GM12878 (cell line): ENCODE measurements at regions not wholly inside any gene's neighbourhood (a gene's known extent, or its start where the extent isn't known, plus 50 kb on each side); places are given as distances from the start of the nearest gene placed in this dataset.

Source experiments
- ATAC-seq: fragments of 200-7000 bp; cut with Tn5 transposase; 3 replicates; pipeline ENCODE4 v1.9.1; 2020; ENCODE audit warnings: mild to moderate bottlenecking, moderate library complexity
- BruUV-seq: library from RNA; stranded (reverse); fragments of 400-500 nt; replicated peaks from 2 replicates; lab custom pipeline; 2021; lab: Mats Ljungman, UMichigan
- CTCF ChIA-PET: fragments of 300-600 bp; sonication (Branson Sonifier 250); formaldehyde crosslinking; extraction: SDS; loops from one replicate; lab custom pipeline; 2021; ENCODE audit warnings: inconsistent platforms; lab: Yijun Ruan, JAX
- POLR2A ChIA-PET: fragments of 350-600 bp; formaldehyde crosslinking; extraction: SDS; loops from one replicate; lab custom pipeline; 2021; ENCODE audit warnings: inconsistent platforms; lab: Charles Lee
- RAD21 ChIA-PET: fragments of 300-600 bp; sonication (Branson Sonifier 250); formaldehyde crosslinking; loops from one replicate; lab custom pipeline; 2023; ENCODE audit warnings: antibody characterized with exemption; ENCODE audit not compliant: unreplicated experiment; lab: Charles Lee
- SMC1A ChIA-PET: fragments of 300-600 bp; sonication (Branson Sonifier 250); formaldehyde crosslinking; loops from one replicate; lab custom pipeline; 2023; ENCODE audit not compliant: unreplicated experiment, uncharacterized antibody; lab: Charles Lee
- DNase-seq: peaks from one replicate; pipeline ENCODE4 v3.0.0-alpha.2; 2011; ENCODE audit warnings: low read depth, low spot score
- FAIRE-seq: peaks from 3 replicates; lab custom pipeline; 2011; peaks lifted over from hg19 to GRCh38; lab: Jason Lieb, UNC
- H2AFZ ChIP-seq: 2 replicates; pipeline ENCODE4 v1.6.0; 2011; ENCODE audit warnings: low read depth, low read length, control low read depth; ENCODE audit not compliant: control insufficient read depth
- H3K27ac ChIP-seq: 2 replicates; pipeline ENCODE4 v1.5.1; 2011; ENCODE audit warnings: control low read depth; ENCODE audit not compliant: control insufficient read depth, insufficient read depth
- H3K27me3 ChIP-seq, 2 experiments: replicated peaks in 1 of 2; 2 replicates each; pipeline versions ENCODE4 v1.6.0 to v1.6.1; 2011; ENCODE audit warnings: low read length in 1 of 2; ENCODE audit not compliant: control insufficient read depth in 2 of 2, insufficient read depth in 2 of 2
- H3K36me3 ChIP-seq, 2 experiments: 2 replicates each; pipeline ENCODE4 v1.5.1; 2011; ENCODE audit warnings: low read length in 1 of 2; ENCODE audit not compliant: control insufficient read depth in 2 of 2, insufficient read depth in 2 of 2
- H3K4me1 ChIP-seq: 2 replicates; pipeline ENCODE4 v1.6.1; 2011; ENCODE audit warnings: mild to moderate bottlenecking, low read length, moderate library complexity, mixed read lengths; ENCODE audit not compliant: control insufficient read depth, insufficient read depth
- H3K4me2 ChIP-seq: 2 replicates; pipeline ENCODE4 v1.6.0; 2011; ENCODE audit warnings: control low read depth; ENCODE audit not compliant: control insufficient read depth, insufficient read depth
- H3K4me3 ChIP-seq: fragments of 200-600 bp; sonication (generic); 2 replicates; pipeline ENCODE4 v1.5.1; 2016
- H3K79me2 ChIP-seq: 2 replicates; pipeline ENCODE4 v1.6.0; 2011; ENCODE audit warnings: low read length; ENCODE audit not compliant: control insufficient read depth, insufficient read depth
- H3K9ac ChIP-seq: 2 replicates; pipeline ENCODE4 v1.8.0; 2011; ENCODE audit warnings: low read length, control low read depth, mixed read lengths; ENCODE audit not compliant: control insufficient read depth, insufficient read depth
- H3K9me3 ChIP-seq: replicated peaks from 3 replicates; pipeline ENCODE4 v1.5.1; 2011; ENCODE audit warnings: mild to moderate bottlenecking, low read length; ENCODE audit not compliant: control insufficient read depth, insufficient read depth
- H4K20me1 ChIP-seq: 2 replicates; pipeline ENCODE4 v1.6.0; 2011; ENCODE audit not compliant: control insufficient read depth, insufficient read depth
- BCL11A ChIP-seq: IDR thresholded peaks from 2 replicates; pipeline ENCODE4 v1.6.1; 2011; ENCODE audit warnings: low read depth, low read length
- CBFB ChIP-seq: IDR thresholded peaks from 2 replicates; pipeline ENCODE4 v1.6.1; 2016; ENCODE audit warnings: antibody characterized with exemption, low read depth
- EP300 ChIP-seq, 2 experiments: fragments of 150-350 bp in 1 of 2; IDR thresholded peaks; 2 replicates each; pipeline ENCODE4 v1.6.1; 2011 to 2012; ENCODE audit warnings: low read depth in 2 of 2, low read length in 2 of 2, borderline replicate concordance in 1 of 2, improper control_type of control experiment in 1 of 2, inconsistent platforms in 1 of 2; ENCODE audit not compliant: control insufficient read depth in 1 of 2
- FOS ChIP-seq: IDR thresholded peaks from 3 replicates; pipeline ENCODE4 v1.6.1; 2011; ENCODE audit warnings: borderline replicate concordance; ENCODE audit not compliant: insufficient read length; ENCODE audit errors: extremely low read depth
- GABPA ChIP-seq: IDR thresholded peaks from 2 replicates; pipeline ENCODE4 v1.6.1; 2014; ENCODE audit warnings: antibody characterized with exemption, low read depth, mild to moderate bottlenecking, inconsistent platforms
- HDGF ChIP-seq: fragments of 450-650 bp; IDR thresholded peaks from 2 replicates; pipeline ENCODE4 v1.6.1; 2016; ENCODE audit warnings: antibody characterized with exemption
- KLF5 ChIP-seq: fragments of 450-650 bp; IDR thresholded peaks from 2 replicates; pipeline ENCODE4 v1.6.1; 2014; ENCODE audit warnings: mild to moderate bottlenecking; ENCODE audit not compliant: partially characterized antibody
- MAX ChIP-seq: IDR thresholded peaks from 2 replicates; pipeline ENCODE4 v1.6.1; 2012; ENCODE audit warnings: low read depth, low read length, improper control_type of control experiment
- MTA2 ChIP-seq: fragments of 450-650 bp; IDR thresholded peaks from 2 replicates; pipeline ENCODE4 v1.6.1; 2016; ENCODE audit warnings: low read depth, mild to moderate bottlenecking, moderate library complexity
- NR2C1 ChIP-seq: fragments of 450-650 bp; IDR thresholded peaks from 2 replicates; pipeline ENCODE4 v1.6.1; 2017; ENCODE audit warnings: antibody characterized with exemption, mild to moderate bottlenecking, moderate library complexity
- RB1 ChIP-seq: fragments of 450-650 bp; formaldehyde crosslinking; IDR thresholded peaks from 2 replicates; pipeline ENCODE4 v1.6.1; 2017; ENCODE audit warnings: mild to moderate bottlenecking, borderline replicate concordance
- RFX5 ChIP-seq: IDR thresholded peaks from 2 replicates; pipeline ENCODE4 v1.6.1; 2011; ENCODE audit warnings: low read depth, low read length, improper control_type of control experiment
- SP1 ChIP-seq: IDR thresholded peaks from one replicate; pipeline ENCODE4 v1.6.1; 2011; ENCODE audit warnings: low read depth, low read length
- STAT3 ChIP-seq: IDR thresholded peaks from 2 replicates; pipeline ENCODE4 v1.6.1; 2011; ENCODE audit warnings: low read depth, low read length, improper control_type of control experiment
- SUZ12 ChIP-seq: fragments of 200-600 bp; sonication (generic); IDR thresholded peaks from one replicate; pipeline ENCODE4 v1.6.1; 2018; ENCODE audit warnings: antibody characterized with exemption, mild to moderate bottlenecking; ENCODE audit not compliant: unreplicated experiment
- TCF7 ChIP-seq: IDR thresholded peaks from 2 replicates; pipeline ENCODE4 v1.6.1; 2014; ENCODE audit warnings: antibody characterized with exemption, borderline replicate concordance
- WGBS: methylation state at CpG from one replicate; pipeline ENCODE4 v1.1.6; 2016; ENCODE audit warnings: low lambda C conversion rate; ENCODE audit not compliant: insufficient replicate concordance, insufficient coverage; ENCODE audit errors: missing lambda C conversion rate; 5-methylcytosine and 5-hydroxymethylcytosine counted together
- in situ Hi-C: fragments of 300-500 bp; cut with MboI; formaldehyde crosslinking; loops from 9 replicates; pipeline ENCODE4 v1.14.3; 2018; ENCODE audit warnings: mixed read lengths
- intact Hi-C: fragments of 100-400 bp; cut with micrococcal nuclease; formaldehyde crosslinking; loops from one replicate; pipeline ENCODE4 v1.14.2; 2022; ENCODE audit not compliant: unreplicated experiment
- TF ChIP-seq, protein P1 (sequence below): fragments of 450-650 bp; formaldehyde crosslinking; IDR thresholded peaks from 2 replicates; pipeline ENCODE4 v1.5.0; 2022; ENCODE audit warnings: mild to moderate bottlenecking, missing genetic modification characterization
- TF ChIP-seq, protein P2 (sequence below): fragments of 450-650 bp; IDR thresholded peaks from 2 replicates; pipeline ENCODE4 v1.6.1; 2018; ENCODE audit warnings: mild to moderate bottlenecking, low read depth, moderate library complexity; ENCODE audit not compliant: partially characterized antibody

DNA sequence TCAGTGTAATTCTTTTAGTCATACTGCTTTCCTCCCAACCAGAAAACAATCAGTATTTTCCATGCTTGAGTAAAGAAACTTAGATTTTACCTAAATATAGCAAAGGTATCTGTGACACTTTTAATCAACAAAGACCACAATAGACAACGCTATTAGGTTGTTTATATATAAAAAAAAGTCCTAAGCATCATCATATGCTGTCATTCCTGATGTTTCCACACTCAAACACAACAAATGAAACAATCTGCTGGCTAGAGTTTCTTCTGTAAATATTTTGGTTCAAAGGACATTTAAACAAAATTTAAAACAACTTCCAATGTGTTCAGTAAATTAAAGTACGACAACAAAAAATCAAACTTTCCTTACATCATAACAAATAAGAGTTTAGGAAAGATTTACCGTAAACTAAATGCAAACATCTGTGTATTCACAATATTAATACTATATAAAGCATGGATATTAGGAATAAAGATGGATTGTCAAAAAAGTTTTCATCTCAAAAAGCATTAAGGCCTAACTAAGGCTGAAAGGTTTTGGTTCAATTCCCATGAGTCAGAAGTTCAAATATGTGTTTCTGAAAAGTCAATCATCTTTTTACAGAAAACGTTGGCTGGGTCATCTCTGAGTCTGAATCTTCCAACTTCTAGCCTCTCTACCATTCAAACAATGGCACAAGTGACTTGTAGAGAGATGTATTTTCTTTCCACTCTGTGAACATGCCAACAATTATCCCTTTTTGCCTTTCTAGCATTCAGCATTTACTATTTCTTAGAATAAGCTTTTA is 157.1 kb downstream of the CRPPA start:
- intact Hi-C loops: no loop called here

More for the DNA sequence above, 157.1 kb downstream of the CRPPA start:
- TF ChIP-seq FOS (no peak), STAT3 (no peak), SUZ12 (no peak), TCF7 (no peak), MTA2 (no peak), SP1 (no peak), NR2C1 (no peak), GABPA (no peak), MAX (no peak), RB1 (no peak), CBFB (no peak), KLF5 (no peak), HDGF (no peak), BCL11A (no peak), EP300 (IDR thresholded peaks at IDR 0.05; ENCODE audit: borderline replicate concordance in 1 of 2, control insufficient read depth in 1 of 2, low read depth in 2 of 2, low read length in 2 of 2) (no peak), RFX5 (no peak)
- TF ChIP-seq, protein P1, sequence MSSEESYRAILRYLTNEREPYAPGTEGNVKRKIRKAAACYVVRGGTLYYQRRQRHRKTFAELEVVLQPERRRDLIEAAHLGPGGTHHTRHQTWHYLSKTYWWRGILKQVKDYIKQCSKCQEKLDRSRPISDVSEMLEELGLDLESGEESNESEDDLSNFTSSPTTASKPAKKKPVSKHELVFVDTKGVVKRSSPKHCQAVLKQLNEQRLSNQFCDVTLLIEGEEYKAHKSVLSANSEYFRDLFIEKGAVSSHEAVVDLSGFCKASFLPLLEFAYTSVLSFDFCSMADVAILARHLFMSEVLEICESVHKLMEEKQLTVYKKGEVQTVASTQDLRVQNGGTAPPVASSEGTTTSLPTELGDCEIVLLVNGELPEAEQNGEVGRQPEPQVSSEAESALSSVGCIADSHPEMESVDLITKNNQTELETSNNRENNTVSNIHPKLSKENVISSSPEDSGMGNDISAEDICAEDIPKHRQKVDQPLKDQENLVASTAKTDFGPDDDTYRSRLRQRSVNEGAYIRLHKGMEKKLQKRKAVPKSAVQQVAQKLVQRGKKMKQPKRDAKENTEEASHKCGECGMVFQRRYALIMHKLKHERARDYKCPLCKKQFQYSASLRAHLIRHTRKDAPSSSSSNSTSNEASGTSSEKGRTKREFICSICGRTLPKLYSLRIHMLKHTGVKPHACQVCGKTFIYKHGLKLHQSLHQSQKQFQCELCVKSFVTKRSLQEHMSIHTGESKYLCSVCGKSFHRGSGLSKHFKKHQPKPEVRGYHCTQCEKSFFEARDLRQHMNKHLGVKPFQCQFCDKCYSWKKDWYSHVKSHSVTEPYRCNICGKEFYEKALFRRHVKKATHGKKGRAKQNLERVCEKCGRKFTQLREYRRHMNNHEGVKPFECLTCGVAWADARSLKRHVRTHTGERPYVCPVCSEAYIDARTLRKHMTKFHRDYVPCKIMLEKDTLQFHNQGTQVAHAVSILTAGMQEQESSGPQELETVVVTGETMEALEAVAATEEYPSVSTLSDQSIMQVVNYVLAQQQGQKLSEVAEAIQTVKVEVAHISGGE (CRISPR knock-in tag): no peak
- TF ChIP-seq, protein P2, sequence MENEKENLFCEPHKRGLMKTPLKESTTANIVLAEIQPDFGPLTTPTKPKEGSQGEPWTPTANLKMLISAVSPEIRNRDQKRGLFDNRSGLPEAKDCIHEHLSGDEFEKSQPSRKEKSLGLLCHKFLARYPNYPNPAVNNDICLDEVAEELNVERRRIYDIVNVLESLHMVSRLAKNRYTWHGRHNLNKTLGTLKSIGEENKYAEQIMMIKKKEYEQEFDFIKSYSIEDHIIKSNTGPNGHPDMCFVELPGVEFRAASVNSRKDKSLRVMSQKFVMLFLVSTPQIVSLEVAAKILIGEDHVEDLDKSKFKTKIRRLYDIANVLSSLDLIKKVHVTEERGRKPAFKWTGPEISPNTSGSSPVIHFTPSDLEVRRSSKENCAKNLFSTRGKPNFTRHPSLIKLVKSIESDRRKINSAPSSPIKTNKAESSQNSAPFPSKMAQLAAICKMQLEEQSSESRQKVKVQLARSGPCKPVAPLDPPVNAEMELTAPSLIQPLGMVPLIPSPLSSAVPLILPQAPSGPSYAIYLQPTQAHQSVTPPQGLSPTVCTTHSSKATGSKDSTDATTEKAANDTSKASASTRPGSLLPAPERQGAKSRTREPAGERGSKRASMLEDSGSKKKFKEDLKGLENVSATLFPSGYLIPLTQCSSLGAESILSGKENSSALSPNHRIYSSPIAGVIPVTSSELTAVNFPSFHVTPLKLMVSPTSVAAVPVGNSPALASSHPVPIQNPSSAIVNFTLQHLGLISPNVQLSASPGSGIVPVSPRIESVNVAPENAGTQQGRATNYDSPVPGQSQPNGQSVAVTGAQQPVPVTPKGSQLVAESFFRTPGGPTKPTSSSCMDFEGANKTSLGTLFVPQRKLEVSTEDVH: no peak
- no peak overlapping the region for H3K4me3 ChIP-seq
- ATAC-seq: no peak
- ChIA-PET RAD21 (no interaction called here), POLR2A (no interaction called here), CTCF (no interaction called here), SMC1A (interaction anchor here (0.6 kb wide), 1 partner anchor 1361 kb away, joined by 3 read pairs; no protein-coding TSS in a partner anchor)
- no peak overlapping the region for H3K9ac ChIP-seq
- no peak overlapping the region for H2AFZ ChIP-seq
- no peaks in the 10 kb centered on the region for H3K9me3 ChIP-seq
- H3K4me1 ChIP-seq: no peaks in the 10 kb centered on the region
- no peaks in the 10 kb centered on the region for H3K27me3 ChIP-seq
- no peaks in the 10 kb centered on the region for H4K20me1 ChIP-seq
- H3K4me2 ChIP-seq: no peak overlapping the region
- in situ Hi-C loops: no loop called here
- DNase-seq: no peak
- FAIRE-seq: no peak
- no peaks in the 10 kb centered on the region for H3K79me2 ChIP-seq
- no peaks in the 10 kb centered on the region for H3K36me3 ChIP-seq
- H3K27ac ChIP-seq: no peak overlapping the region
- no TSS peak for BruUV-seq
- WGBS: 38% methylated on average over 4 of the region's 4 CpGs
